ENCODE measurements at regions not wholly inside any gene's neighbourhood (a gene's known extent, or its start where the extent isn't known, plus 50 kb on each side); places are given as distances from the start of the nearest gene placed in this dataset.

DNA sequence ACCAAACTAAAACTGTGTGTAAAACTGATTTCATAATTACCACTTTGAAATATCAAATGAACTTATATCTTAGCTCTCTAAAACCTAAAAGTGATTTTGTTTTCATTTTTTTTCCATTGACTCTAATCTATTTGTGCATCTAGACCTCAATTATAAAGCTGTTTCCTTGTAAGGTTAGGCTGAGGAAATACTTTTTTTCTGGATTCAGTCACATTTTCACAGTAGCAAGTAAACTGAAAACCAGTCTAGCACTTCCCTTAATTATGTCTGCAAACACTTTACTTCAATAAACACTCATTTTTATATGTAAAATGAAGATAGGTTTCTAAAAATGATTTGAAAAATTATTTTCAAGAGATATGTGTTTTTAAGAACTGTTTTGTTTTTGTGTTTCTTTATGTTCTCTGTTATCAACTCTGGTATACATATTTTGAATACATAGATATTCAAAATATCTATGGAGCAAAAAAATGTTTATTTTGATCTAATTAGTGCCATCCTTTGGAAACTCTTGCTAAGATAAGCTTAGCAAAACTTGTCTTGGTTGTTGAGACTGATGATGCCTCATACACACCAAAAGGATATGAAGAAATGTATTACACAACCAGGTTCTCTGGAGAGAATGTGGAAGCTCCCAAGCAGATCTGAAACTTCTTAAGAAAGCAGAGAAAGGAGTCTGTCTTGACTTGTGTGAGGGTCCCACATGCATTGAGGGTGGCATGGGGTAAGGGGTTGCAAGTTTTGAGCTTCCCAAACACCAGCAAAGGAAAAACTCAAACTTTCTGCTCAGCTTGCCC, 1887.4 kb downstream of the PCDH9 start:
- H3K27me3 ChIP-seq (ENCODE audit: insufficient read depth) = no peaks in the 10 kb centered on the region
- H3K27ac ChIP-seq (ENCODE audit: low read depth) = no peak overlapping the region
- Mint-ChIP-seq H3K27ac (no peak overlapping the region), H3K27me3 (ENCODE audit: insufficient read depth, low read depth, poor library complexity) (no peaks in the 10 kb centered on the region), H3K4me3 (no peak overlapping the region), H3K36me3 (ENCODE audit: low read depth) (no peaks in the 10 kb centered on the region; the same call in 1 of the 3 replicates), H3K4me1 (no peaks in the 10 kb centered on the region; the same call in 2 of the 3 replicates), H3K9me3 (peaks cover 2% of the 10 kb centered on the region; the same call in 1 of the 3 replicates)
- H3K9me2 ChIP-seq (ENCODE audit: insufficient read depth) = no peaks in the 10 kb centered on the region; the same call in 1 of the 2 replicates
- H3K79me2 ChIP-seq (replicated peaks; ENCODE audit: insufficient read depth) = no peaks in the 10 kb centered on the region
- no peaks in the 10 kb centered on the region for H3K4me1 ChIP-seq (ENCODE audit: insufficient read depth)
- ATAC-seq (no peak), DNase-seq (ENCODE audit: low spot score) (no peak)
- no peak for TF ChIP-seq JUNB (IDR thresholded peaks at IDR 0.05; ENCODE audit: unreplicated experiment)
- TF ChIP-seq, protein P1, sequence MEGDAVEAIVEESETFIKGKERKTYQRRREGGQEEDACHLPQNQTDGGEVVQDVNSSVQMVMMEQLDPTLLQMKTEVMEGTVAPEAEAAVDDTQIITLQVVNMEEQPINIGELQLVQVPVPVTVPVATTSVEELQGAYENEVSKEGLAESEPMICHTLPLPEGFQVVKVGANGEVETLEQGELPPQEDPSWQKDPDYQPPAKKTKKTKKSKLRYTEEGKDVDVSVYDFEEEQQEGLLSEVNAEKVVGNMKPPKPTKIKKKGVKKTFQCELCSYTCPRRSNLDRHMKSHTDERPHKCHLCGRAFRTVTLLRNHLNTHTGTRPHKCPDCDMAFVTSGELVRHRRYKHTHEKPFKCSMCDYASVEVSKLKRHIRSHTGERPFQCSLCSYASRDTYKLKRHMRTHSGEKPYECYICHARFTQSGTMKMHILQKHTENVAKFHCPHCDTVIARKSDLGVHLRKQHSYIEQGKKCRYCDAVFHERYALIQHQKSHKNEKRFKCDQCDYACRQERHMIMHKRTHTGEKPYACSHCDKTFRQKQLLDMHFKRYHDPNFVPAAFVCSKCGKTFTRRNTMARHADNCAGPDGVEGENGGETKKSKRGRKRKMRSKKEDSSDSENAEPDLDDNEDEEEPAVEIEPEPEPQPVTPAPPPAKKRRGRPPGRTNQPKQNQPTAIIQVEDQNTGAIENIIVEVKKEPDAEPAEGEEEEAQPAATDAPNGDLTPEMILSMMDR (conservative IDR thresholded peaks at IDR 0.05; ENCODE audit: low read depth in 2 of 2) = no peak
- TF ChIP-seq ZNF331 (CRISPR knock-in tag; IDR thresholded peaks at IDR 0.05; ENCODE audit: low read depth) = no peak
- no peak for TF ChIP-seq STAT1 (IDR thresholded peaks at IDR 0.05; ENCODE audit: unreplicated experiment)
- TF ChIP-seq ZNF114 (CRISPR knock-in tag; IDR thresholded peaks at IDR 0.05) = no peak
- TF ChIP-seq, protein P2, sequence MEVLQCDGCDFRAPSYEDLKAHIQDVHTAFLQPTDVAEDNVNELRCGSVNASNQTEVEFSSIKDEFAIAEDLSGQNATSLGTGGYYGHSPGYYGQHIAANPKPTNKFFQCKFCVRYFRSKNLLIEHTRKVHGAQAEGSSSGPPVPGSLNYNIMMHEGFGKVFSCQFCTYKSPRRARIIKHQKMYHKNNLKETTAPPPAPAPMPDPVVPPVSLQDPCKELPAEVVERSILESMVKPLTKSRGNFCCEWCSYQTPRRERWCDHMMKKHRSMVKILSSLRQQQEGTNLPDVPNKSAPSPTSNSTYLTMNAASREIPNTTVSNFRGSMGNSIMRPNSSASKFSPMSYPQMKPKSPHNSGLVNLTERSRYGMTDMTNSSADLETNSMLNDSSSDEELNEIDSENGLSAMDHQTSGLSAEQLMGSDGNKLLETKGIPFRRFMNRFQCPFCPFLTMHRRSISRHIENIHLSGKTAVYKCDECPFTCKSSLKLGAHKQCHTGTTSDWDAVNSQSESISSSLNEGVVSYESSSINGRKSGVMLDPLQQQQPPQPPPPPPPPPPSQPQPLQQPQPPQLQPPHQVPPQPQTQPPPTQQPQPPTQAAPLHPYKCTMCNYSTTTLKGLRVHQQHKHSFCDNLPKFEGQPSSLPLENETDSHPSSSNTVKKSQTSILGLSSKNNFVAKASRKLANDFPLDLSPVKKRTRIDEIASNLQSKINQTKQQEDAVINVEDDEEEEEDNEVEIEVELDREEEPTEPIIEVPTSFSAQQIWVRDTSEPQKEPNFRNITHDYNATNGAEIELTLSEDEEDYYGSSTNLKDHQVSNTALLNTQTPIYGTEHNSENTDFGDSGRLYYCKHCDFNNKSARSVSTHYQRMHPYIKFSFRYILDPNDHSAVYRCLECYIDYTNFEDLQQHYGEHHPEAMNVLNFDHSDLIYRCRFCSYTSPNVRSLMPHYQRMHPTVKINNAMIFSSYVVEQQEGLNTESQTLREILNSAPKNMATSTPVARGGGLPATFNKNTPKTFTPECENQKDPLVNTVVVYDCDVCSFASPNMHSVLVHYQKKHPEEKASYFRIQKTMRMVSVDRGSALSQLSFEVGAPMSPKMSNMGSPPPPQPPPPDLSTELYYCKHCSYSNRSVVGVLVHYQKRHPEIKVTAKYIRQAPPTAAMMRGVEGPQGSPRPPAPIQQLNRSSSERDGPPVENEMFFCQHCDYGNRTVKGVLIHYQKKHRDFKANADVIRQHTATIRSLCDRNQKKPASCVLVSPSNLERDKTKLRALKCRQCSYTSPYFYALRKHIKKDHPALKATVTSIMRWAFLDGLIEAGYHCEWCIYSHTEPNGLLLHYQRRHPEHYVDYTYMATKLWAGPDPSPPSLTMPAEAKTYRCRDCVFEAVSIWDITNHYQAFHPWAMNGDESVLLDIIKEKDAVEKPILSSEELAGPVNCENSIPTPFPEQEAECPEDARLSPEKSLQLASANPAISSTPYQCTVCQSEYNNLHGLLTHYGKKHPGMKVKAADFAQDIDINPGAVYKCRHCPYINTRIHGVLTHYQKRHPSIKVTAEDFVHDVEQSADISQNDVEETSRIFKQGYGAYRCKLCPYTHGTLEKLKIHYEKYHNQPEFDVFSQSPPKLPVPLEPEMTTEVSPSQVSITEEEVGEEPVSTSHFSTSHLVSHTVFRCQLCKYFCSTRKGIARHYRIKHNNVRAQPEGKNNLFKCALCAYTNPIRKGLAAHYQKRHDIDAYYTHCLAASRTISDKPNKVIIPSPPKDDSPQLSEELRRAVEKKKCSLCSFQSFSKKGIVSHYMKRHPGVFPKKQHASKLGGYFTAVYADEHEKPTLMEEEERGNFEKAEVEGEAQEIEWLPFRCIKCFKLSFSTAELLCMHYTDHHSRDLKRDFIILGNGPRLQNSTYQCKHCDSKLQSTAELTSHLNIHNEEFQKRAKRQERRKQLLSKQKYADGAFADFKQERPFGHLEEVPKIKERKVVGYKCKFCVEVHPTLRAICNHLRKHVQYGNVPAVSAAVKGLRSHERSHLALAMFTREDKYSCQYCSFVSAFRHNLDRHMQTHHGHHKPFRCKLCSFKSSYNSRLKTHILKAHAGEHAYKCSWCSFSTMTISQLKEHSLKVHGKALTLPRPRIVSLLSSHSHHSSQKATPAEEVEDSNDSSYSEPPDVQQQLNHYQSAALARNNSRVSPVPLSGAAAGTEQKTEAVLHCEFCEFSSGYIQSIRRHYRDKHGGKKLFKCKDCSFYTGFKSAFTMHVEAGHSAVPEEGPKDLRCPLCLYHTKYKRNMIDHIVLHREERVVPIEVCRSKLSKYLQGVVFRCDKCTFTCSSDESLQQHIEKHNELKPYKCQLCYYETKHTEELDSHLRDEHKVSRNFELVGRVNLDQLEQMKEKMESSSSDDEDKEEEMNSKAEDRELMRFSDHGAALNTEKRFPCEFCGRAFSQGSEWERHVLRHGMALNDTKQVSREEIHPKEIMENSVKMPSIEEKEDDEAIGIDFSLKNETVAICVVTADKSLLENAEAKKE (CRISPR knock-in tag; IDR thresholded peaks at IDR 0.05) = no peak
- TF ChIP-seq CREB1 (CRISPR knock-in tag; IDR thresholded peaks at IDR 0.05; ENCODE audit: low read depth) = no peak
- TF ChIP-seq EZH2phosphoT487 (IDR thresholded peaks at IDR 0.05; ENCODE audit: unreplicated experiment) = no peak
- no peak for TF ChIP-seq EZH2 (IDR thresholded peaks at IDR 0.05; ENCODE audit: low read depth, unreplicated experiment)
- TF ChIP-seq, protein P3, sequence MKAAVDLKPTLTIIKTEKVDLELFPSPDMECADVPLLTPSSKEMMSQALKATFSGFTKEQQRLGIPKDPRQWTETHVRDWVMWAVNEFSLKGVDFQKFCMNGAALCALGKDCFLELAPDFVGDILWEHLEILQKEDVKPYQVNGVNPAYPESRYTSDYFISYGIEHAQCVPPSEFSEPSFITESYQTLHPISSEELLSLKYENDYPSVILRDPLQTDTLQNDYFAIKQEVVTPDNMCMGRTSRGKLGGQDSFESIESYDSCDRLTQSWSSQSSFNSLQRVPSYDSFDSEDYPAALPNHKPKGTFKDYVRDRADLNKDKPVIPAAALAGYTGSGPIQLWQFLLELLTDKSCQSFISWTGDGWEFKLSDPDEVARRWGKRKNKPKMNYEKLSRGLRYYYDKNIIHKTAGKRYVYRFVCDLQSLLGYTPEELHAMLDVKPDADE (IDR thresholded peaks at IDR 0.05) = no peak
- no peak for TF ChIP-seq NANOG (IDR thresholded peaks at IDR 0.05; ENCODE audit: borderline replicate concordance)
- no peak for TF ChIP-seq POLR2AphosphoS5 (IDR thresholded peaks at IDR 0.05; ENCODE audit: low read depth)
- TF ChIP-seq, protein P4, sequence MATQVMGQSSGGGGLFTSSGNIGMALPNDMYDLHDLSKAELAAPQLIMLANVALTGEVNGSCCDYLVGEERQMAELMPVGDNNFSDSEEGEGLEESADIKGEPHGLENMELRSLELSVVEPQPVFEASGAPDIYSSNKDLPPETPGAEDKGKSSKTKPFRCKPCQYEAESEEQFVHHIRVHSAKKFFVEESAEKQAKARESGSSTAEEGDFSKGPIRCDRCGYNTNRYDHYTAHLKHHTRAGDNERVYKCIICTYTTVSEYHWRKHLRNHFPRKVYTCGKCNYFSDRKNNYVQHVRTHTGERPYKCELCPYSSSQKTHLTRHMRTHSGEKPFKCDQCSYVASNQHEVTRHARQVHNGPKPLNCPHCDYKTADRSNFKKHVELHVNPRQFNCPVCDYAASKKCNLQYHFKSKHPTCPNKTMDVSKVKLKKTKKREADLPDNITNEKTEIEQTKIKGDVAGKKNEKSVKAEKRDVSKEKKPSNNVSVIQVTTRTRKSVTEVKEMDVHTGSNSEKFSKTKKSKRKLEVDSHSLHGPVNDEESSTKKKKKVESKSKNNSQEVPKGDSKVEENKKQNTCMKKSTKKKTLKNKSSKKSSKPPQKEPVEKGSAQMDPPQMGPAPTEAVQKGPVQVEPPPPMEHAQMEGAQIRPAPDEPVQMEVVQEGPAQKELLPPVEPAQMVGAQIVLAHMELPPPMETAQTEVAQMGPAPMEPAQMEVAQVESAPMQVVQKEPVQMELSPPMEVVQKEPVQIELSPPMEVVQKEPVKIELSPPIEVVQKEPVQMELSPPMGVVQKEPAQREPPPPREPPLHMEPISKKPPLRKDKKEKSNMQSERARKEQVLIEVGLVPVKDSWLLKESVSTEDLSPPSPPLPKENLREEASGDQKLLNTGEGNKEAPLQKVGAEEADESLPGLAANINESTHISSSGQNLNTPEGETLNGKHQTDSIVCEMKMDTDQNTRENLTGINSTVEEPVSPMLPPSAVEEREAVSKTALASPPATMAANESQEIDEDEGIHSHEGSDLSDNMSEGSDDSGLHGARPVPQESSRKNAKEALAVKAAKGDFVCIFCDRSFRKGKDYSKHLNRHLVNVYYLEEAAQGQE (IDR thresholded peaks at IDR 0.05; ENCODE audit: unreplicated experiment) = no peak
- H3F3A ChIP-seq (replicated peaks; ENCODE audit: low read depth) = no peaks in the 10 kb centered on the region
- H2AFZ ChIP-seq = peak overlapping the region; percentile 44; the same call in 1 of the 2 replicates
- no peak overlapping the region for H3K4me3 ChIP-seq
- H4K20me1 ChIP-seq (replicated peaks; ENCODE audit: insufficient read depth) = no peaks in the 10 kb centered on the region
- H3K36me3 ChIP-seq (ENCODE audit: insufficient read depth) = no peaks in the 10 kb centered on the region
- no peak overlapping the region for H3K4me2 ChIP-seq

Measured in GM23338 (cell line).